Posterior vena cava (tissue), 2 donors: ENCODE measurements at regions not wholly inside any gene's neighbourhood (a gene's known extent, or its start where the extent isn't known, plus 50 kb on each side); places are given as distances from the start of the nearest gene placed in this dataset.

Experiments
- DNase-seq: peaks from one replicate; pipeline ENCODE4 v3.0.0-alpha.2; 2020; ENCODE audit warnings: low spot score
- intact Hi-C, 2 donors: fragments of 100-400 bp; cut with DNase I; formaldehyde crosslinking; loops; one replicate each; pipeline versions ENCODE4 v1.14.1 to v1.14.2; 2022 to 2023
- donor health status: DM: yes; HTN: yes; CAD: no.
- donor health status: DM: yes; HTN: yes; CAD: no.

DNA sequence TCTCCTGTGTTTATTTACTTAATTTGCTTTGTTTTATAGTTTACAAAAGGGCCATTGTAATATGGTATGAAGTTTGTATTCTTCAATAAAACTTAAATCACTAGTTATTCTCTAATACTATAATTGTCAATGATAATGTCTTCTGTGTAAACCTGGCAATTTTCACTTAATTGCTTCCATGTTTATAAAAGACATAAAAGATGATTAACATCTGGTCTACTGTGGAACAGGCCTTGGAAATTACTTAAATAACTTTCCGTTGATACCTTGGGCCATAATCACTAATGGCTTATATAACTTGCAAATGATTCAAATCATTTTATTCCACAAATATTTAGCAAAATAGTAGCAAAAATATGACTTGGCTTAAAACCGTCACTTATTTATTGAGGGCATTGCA, 743.8 kb downstream of the DSC3 start:
- intact Hi-C loops, result no loop called here
- no peak for DNase-seq

- intact Hi-C loops, result no loop called here
- DNase-seq, result no peak
Measured at GRCh38 chr18:30288662-30289414, 753.7 kb downstream of the DSC3 start.

- intact Hi-C loops, result no loop called here
- no peak for DNase-seq
Measured at GRCh38 chr18:30280861-30281470, 761.6 kb downstream of the DSC3 start.

GRCh38 chr18:30280186-30280585, 762.4 kb downstream of the DSC3 start:
- intact Hi-C loops, result no loop called here
- DNase-seq, result no peak

GRCh38 chr18:30277676-30278075, 764.9 kb downstream of the DSC3 start:
- no peak for DNase-seq

DNA sequence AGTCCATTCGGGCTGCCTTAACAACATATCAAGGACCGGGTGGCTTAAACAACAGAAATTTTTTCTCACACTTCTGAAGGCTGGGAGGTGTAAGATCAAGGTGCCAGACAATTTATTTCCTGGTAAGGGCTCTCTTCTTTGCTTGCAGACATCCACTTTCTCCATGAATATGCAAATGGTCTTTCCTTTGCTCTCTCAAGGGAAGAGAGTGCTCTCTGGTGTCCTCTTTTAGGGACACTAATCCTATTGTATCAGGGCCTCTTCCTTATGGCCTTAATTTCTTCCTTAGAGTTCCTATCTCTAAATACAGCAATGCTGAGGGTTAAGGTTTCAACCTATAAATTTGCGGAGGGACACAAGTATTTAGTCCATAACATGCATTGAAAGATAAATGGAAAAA, 770.8 kb downstream of the DSC3 start:
- intact Hi-C loops, result no loop called here

More at GRCh38 chr18:30277676-30278075, 764.9 kb downstream of the DSC3 start:
- intact Hi-C loops, result no loop called here

GRCh38 chr18:30265190-30265589, 777.4 kb downstream of the DSC3 start:
- intact Hi-C loops, result no loop called here

More for the DNA sequence above, 770.8 kb downstream of the DSC3 start:
- DNase-seq, result no peak

DNA sequence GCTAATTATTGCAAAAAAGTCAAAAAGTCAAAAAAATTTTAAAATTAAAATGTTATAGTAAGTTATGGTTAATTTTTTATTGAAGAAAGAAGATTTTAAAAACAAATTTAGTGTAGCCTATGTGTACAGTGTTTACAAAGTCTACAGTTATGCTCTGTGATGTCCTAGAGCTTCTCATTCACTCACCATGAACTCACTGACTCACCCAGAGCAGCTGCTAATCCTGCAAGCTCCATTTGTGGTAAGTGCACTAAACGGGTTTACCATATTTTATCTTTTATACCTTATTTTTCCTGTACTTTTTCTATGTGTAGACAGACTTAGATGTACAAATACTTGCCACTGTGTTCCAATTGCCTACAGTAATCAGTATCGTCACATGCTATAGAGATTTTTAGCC, 788.2 kb downstream of the DSC3 start:
- no peak for DNase-seq
- intact Hi-C loops, result no loop called here

More at GRCh38 chr18:30265190-30265589, 777.4 kb downstream of the DSC3 start:
- no peak for DNase-seq

- intact Hi-C loops, result no loop called here
- DNase-seq, result no peak
Measured at GRCh38 chr18:30248056-30248455, 794.5 kb downstream of the DSC3 start.

DNA sequence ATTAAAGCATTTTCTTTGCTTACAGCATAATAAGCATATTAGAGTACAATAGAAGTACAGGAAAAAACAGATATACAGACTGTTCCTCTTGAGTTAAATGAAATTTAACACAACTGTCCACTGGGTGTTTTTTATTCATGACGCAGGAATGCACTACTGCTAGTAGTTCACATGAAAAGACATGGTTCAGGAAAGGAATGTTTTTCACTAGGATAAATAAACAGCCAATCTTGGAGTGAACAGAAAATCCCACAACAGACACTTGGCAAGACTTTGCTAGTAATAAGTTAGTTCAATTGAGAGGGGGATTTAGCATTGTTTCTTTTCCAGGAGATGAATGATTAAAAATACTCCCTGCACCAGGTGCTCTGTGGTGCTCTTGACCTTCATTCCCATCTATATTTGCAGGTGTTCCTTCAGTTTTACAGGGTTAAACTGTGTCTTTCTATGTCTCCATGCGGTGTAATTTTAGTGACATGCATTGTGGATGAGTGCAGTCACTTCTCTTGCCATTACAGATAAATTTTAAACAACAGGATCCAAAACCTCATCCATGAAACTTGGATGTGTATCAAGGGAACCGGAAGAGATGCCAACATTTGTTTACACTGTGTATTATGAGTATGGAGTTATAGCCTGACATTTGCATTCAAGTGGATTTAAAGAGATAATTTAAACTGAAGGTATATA, 796.6 kb downstream of the DSC3 start:
- no peak for DNase-seq
- intact Hi-C loops, result no loop called here

- intact Hi-C loops, result no loop called here
- DNase-seq, result no peak
Measured at GRCh38 chr18:30234755-30235154, 807.8 kb downstream of the DSC3 start.

GRCh38 chr18:30211112-30211511, 831.4 kb downstream of the DSC3 start:
- DNase-seq, result no peak
- intact Hi-C loops, result loop anchor here in 1 of 2 donors (5.0 kb wide), 1 partner anchor 284 kb away; no protein-coding TSS in a partner anchor

DNA sequence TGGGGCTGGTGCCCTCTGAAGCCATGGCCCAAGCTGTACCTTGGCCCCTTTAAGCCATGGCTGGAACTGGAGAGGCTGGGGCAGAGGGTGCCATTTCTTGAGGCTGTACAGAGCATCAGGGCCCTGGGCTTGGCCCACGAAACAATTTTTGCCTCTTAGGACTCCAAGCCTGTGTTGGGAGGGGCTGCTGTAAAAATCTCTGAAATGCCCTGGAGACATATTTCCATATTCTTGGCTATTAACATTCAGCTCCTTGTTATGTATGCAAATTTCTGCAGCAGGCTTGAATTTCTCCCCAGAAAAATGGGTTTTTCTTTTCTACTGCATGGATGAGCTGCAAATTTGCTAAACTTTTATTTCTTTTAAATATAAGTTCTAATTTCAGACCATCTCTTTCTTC, 834.0 kb downstream of the DSC3 start:
- intact Hi-C loops, result no loop called here
- no peak for DNase-seq

DNA sequence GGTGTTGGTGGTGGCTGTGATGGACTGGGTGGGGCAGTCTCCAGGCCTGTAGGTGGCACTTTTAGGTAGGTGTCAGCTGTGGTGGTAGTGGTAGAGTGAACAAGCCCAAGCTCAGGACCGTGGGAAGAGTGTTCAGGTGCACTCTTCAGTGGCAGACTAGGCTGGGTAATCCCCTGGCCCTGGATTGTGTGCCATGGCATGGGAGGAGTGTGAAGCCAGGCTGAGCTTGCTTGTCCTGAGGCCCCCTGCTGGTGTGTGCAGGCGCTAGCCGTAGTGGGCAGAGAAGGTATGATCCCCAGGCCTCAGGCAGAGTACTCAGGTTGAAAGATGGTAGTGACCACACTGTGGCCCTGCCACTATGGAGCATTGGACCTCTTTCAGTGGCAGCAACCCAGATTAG, 850.3 kb downstream of the DSC3 start:
- intact Hi-C loops, result no loop called here
- no peak for DNase-seq

DNA sequence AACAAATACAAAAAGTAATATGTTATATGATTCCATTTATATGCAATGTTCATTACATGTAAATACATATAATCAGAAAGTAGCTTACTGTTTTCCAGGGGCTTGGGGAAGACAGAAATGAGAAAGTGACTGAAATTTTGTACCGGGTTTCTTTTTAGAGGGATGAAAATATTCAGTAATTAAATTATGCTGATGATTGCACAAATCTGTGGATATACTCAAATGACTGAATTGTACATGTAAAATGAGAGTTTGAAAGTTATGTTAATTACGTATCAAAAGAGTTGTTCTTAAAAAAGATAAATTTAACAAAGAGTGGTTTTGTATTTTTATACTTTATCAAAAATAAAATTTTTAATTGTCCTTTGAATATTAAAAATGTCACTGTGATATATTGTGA, 856.3 kb downstream of the DSC3 start:
- no peak for DNase-seq
- intact Hi-C loops, result no loop called here

DNA sequence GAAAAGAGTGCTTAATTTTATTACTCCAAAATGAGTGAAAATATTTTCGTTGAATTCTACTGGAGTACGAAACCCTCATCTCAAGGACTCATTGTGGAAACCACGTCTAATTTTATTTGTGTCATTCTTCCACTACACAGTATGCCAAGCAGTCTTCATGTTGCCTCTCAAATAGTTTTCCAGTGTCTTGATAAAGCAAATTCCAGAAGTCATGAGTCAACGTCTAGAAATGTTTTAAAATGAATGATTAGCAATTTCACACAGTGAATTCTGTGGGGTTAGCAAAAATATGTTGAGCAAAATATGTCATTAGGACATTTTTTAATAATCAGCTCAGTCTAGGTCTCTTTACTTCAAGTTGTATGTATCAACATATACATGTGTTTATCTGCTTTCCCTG, 865.5 kb downstream of the DSC3 start:
- intact Hi-C loops, result no loop called here

GRCh38 chr18:30175621-30176225, 866.8 kb downstream of the DSC3 start:
- intact Hi-C loops, result no loop called here
- DNase-seq, result no peak

More for the DNA sequence above, 865.5 kb downstream of the DSC3 start:
- no peak for DNase-seq

GRCh38 chr18:30175061-30175574, 867.4 kb downstream of the DSC3 start:
- DNase-seq, result no peak
- intact Hi-C loops, result no loop called here

DNA sequence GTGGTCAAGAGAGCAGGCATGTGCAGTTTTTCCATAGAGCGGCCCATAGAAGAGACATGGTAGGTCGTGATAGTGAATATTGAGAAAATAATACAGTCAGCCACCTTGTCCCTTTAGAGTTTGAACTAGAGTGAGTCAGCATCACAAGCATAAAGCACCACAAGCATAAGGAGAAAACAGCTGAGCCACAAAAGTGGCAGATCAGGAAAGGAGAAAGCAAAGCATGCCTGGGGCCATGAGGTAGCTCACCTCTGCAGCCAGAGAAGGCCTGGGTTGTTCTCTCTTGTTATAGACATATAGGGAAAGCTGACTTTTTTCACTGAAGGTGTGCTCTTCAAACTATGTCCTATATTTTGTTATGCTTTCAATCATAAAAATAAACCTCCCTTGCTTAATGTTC, 879.0 kb downstream of the DSC3 start:
- no peak for DNase-seq
- intact Hi-C loops, result no loop called here

- intact Hi-C loops, result no loop called here
- no peak for DNase-seq
Measured at GRCh38 chr18:30160124-30160523, 882.4 kb downstream of the DSC3 start.
